Fibroblast of villous mesenchyme (primary cell): ENCODE measurements at regions not wholly inside any gene's neighbourhood (a gene's known extent, or its start where the extent isn't known, plus 50 kb on each side); places are given as distances from the start of the nearest gene placed in this dataset.

Experiments used
- DNase-seq: peaks from one replicate; pipeline ENCODE4 v3.0.0-alpha.2; 2010; ENCODE audit warnings: low read depth
- H3K4me3 ChIP-seq: 2 replicates; pipeline ENCODE4 v1.5.1; 2011; ENCODE audit warnings: low read depth, mild to moderate bottlenecking, low read length
- TF ChIP-seq, protein P1 (sequence below): IDR thresholded peaks from 2 replicates; pipeline ENCODE4 v1.5.1; 2012; ENCODE audit warnings: low read depth, mild to moderate bottlenecking, low read length; ENCODE audit not compliant: insufficient read depth

DNA sequence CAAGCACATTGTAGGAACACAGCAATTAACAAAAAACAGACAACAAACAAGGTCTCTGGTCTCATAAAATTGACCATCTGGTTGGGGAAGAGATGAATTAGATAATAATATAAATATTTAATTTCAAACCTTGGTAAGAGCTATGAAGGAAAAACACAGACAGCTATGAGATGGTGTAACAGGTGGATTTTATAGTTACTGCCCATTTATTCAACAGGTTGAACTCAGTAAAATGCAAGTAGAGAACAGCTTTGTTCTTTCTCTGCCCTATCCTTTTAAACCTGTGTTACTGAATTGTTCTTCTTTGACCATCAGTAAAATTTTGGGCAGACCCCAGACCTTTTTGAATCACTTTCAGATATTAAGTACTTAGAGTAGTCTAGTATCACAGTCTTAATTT, 77.6 kb upstream of the FAM216B start:
- no peak overlapping the region for H3K4me3 ChIP-seq
- no peak for DNase-seq
- TF ChIP-seq, protein P1, sequence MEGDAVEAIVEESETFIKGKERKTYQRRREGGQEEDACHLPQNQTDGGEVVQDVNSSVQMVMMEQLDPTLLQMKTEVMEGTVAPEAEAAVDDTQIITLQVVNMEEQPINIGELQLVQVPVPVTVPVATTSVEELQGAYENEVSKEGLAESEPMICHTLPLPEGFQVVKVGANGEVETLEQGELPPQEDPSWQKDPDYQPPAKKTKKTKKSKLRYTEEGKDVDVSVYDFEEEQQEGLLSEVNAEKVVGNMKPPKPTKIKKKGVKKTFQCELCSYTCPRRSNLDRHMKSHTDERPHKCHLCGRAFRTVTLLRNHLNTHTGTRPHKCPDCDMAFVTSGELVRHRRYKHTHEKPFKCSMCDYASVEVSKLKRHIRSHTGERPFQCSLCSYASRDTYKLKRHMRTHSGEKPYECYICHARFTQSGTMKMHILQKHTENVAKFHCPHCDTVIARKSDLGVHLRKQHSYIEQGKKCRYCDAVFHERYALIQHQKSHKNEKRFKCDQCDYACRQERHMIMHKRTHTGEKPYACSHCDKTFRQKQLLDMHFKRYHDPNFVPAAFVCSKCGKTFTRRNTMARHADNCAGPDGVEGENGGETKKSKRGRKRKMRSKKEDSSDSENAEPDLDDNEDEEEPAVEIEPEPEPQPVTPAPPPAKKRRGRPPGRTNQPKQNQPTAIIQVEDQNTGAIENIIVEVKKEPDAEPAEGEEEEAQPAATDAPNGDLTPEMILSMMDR, result no peak

DNA sequence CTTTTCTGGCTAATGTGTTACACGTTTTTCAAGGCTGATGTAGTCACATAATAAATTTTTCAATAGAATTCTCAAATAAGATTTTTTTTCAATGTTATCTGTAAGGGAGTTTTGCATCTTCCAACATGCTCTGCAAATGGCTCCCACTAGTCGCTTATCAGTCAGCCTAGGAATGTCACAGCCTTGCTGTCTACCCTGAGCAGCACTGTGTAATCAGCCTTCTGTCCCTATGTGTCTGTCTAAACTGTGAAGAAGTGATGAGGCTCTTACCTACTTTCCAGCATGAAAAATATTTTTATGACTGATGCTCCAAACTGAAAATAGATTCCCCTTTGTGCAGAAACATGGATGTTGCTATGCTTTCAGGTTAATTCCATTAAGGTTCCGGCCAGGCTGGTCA, 75.1 kb upstream of the FAM216B start:
- DNase-seq, result no peak
- TF ChIP-seq, protein P1, result no peak
- no peak overlapping the region for H3K4me3 ChIP-seq

DNA sequence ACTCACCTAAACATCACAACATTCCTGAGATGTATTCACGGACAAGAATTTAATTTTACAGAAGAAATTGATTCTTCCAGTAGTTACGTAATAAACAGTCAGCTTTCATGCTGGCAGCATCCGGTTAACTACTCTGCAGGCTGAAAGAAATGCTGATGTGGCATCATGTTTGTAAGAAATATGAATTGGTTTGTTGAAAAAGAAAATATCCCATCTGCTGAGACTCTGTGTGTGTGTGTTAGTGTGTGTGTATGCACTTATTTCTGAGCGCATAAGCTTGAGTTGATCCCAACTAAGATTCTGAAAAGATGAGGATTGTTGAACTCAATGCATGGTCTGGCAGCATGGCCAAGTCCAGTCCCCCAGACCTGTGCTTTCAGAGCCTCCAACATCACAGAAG, 74.3 kb upstream of the FAM216B start:
- H3K4me3 ChIP-seq, result no peak overlapping the region
- no peak for DNase-seq
- TF ChIP-seq, protein P1, result no peak

DNA sequence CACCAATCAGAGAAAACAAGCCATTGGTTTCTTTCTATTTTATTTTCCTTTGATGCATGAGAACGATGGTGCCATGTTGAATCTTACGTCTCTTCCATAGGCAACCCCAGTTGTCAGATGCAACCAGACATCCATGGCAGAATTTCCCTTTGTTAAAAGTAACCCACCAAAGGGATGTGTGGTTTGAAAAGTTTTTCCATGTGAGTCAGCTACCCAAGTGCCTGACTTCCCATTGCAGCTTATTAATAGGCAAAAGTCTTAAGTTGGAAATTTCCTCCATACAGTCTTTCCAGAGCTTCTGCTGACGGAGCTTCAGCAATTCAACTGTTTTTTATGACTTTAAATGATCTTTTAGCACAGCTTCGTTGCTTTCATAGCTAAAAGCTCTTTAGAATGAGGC, 73.8 kb upstream of the FAM216B start:
- H3K4me3 ChIP-seq, result no peak overlapping the region
- DNase-seq, result peak; percentile 39
- TF ChIP-seq, protein P1, result no peak

DNA sequence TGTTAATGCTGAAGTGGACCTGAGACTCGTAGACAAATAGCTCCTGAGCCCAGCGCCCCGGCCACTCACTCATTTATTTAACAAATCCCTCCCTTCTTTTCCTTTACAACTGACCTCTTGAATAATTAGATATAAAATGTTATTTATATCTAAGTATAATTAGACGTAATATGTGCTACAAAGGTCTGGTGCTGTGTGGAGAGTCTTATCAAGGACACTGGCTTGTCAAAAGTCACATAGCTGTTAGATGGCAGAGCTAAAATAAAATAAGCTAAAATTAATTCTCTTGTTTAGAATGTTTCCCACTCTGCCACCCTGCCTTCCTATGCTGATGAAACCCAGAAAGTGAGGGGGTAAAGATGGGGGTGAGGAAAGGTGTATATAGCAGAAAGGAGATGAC, 73.0 kb upstream of the FAM216B start:
- TF ChIP-seq, protein P1, result no peak
- no peak overlapping the region for H3K4me3 ChIP-seq
- DNase-seq, result no peak

DNA sequence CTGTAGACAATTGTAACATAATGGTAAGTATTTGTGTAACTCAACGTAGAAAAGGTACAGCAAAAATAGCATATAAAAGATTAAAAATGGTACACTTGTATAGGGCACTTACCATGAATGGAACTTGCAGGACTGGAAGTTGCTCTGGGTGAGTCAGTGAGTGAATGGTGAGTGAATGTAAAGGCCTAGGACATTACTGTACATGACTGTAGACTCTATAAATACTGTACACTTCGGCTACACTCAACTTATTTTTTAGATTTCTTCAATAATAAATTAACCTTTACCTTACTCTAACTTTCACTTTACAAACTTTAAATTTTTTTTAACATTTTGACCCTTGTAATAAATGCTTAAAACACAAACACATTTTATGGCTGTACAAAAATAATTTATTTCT, 72.1 kb upstream of the FAM216B start:
- TF ChIP-seq, protein P1, result no peak
- DNase-seq, result no peak
- H3K4me3 ChIP-seq, result no peak overlapping the region

DNA sequence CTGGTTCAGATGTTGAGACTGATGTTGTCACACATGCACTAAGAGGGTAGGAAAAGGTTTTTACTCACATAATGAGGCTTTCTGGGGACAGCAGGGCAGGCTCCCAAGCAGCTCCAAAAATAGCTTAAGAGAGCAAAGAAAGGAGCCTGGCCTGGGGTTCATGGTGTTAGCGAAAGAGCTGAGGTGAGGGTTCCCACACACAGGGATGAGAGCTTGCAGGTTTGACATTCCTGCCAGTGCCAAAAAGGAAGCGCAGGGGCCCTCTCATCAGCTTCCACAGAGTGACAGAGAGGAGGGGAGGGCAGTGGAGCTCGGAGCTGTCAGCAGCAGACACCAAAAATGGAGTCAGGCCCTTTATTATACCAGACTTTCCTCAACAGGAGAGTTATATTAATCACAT, 65.5 kb upstream of the FAM216B start:
- no peak overlapping the region for H3K4me3 ChIP-seq
- TF ChIP-seq, protein P1, result no peak
- no peak for DNase-seq
